Kidney (tissue), 13 donors: ENCODE measurements at regions not wholly inside any gene's neighbourhood (a gene's known extent, or its start where the extent isn't known, plus 50 kb on each side); places are given as distances from the start of the nearest gene placed in this dataset.

ENCODE experiments used
- DNase-seq, 5 donors: peaks; one replicate each; pipeline ENCODE4 v3.0.0-alpha.2; 2013 to 2020
- FAIRE-seq: peaks from 2 replicates; lab custom pipeline; 2012; peaks lifted over from hg19 to GRCh38; lab: Jason Lieb, UNC
- H3K27ac ChIP-seq, 2 donors: one replicate each; pipeline ENCODE4 v1.7.0; 2013; ENCODE audit warnings: low read depth in 2 of 2, low read length in 2 of 2, inconsistent platforms in 1 of 2
- H3K27me3 ChIP-seq: one replicate; pipeline ENCODE4 v1.7.1; 2013; ENCODE audit warnings: low read length, inconsistent platforms; ENCODE audit not compliant: control insufficient read depth, insufficient read depth
- H3K36me3 ChIP-seq, 3 donors: one replicate each; pipeline versions ENCODE4 v1.7.0 to v1.7.1; 2013; ENCODE audit warnings: low read length in 3 of 3, control low read depth in 1 of 3, inconsistent platforms in 1 of 3; ENCODE audit not compliant: insufficient read depth in 3 of 3, control insufficient read depth in 2 of 3
- H3K4me1 ChIP-seq, 3 donors: one replicate each; pipeline versions ENCODE4 v1.7.0 to v1.7.1; 2013; ENCODE audit warnings: low read length in 3 of 3, inconsistent platforms in 1 of 3, low read depth in 1 of 3; ENCODE audit not compliant: control insufficient read depth in 2 of 3, insufficient read depth in 2 of 3
- H3K4me3 ChIP-seq, 3 donors: one replicate each; pipeline versions ENCODE4 v1.7.0 to v1.8.1; 2013; ENCODE audit warnings: low read length in 3 of 3, control low read depth in 1 of 3, inconsistent platforms in 1 of 3
- H3K9ac ChIP-seq, 3 donors: one replicate each; pipeline versions ENCODE4 v1.7.0 to v1.7.1; 2013; ENCODE audit warnings: low read length in 3 of 3, control low read depth in 1 of 3, inconsistent platforms in 1 of 3
- H3K9me3 ChIP-seq, 3 donors: one replicate each; pipeline versions ENCODE4 v1.7.0 to v1.7.1; 2013; ENCODE audit warnings: low read length in 3 of 3, control low read depth in 1 of 3, inconsistent platforms in 1 of 3; ENCODE audit not compliant: control insufficient read depth in 2 of 3, insufficient read depth in 1 of 3
- intact Hi-C: fragments of 100-400 bp; cut with DNase I; formaldehyde crosslinking; loops from one replicate; pipeline ENCODE4 v1.11.1; 2022
- TF ChIP-seq, protein P1 (sequence below): IDR thresholded peaks from 3 replicates; pipeline ENCODE4 v1.5.1; 2012; ENCODE audit warnings: mild to moderate bottlenecking, moderate library complexity, borderline replicate concordance; ENCODE audit not compliant: insufficient read depth; ENCODE audit errors: extremely low read depth
- donor health status: control.
- donor health status: control.
- donor health status: control.
- donor health status: control.
- donor health status: control.
- donor health status: DM: yes; HTN: yes; CAD: no.
- donor health status: Normal renal cell carcinoma (clear cell type).

GRCh38 chr1:36579039-36579438, 96.3 kb upstream of the CSF3R start:
- no peak for FAIRE-seq
- Histone ChIP-seq H3K4me3 (no peak overlapping the region), H3K9ac (no peak overlapping the region), H3K27ac (no peak overlapping the region), H3K9me3 (no peaks in the 10 kb centered on the region), H3K27me3 (no peaks in the 10 kb centered on the region), H3K4me1 (no peaks in the 10 kb centered on the region), H3K36me3 (no peaks in the 10 kb centered on the region)
- peak in 2 of 5 donors; percentile 15 to 22 for DNase-seq
- TF ChIP-seq, protein P1, sequence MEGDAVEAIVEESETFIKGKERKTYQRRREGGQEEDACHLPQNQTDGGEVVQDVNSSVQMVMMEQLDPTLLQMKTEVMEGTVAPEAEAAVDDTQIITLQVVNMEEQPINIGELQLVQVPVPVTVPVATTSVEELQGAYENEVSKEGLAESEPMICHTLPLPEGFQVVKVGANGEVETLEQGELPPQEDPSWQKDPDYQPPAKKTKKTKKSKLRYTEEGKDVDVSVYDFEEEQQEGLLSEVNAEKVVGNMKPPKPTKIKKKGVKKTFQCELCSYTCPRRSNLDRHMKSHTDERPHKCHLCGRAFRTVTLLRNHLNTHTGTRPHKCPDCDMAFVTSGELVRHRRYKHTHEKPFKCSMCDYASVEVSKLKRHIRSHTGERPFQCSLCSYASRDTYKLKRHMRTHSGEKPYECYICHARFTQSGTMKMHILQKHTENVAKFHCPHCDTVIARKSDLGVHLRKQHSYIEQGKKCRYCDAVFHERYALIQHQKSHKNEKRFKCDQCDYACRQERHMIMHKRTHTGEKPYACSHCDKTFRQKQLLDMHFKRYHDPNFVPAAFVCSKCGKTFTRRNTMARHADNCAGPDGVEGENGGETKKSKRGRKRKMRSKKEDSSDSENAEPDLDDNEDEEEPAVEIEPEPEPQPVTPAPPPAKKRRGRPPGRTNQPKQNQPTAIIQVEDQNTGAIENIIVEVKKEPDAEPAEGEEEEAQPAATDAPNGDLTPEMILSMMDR, result no peak
- intact Hi-C loops, result no loop called here

DNA sequence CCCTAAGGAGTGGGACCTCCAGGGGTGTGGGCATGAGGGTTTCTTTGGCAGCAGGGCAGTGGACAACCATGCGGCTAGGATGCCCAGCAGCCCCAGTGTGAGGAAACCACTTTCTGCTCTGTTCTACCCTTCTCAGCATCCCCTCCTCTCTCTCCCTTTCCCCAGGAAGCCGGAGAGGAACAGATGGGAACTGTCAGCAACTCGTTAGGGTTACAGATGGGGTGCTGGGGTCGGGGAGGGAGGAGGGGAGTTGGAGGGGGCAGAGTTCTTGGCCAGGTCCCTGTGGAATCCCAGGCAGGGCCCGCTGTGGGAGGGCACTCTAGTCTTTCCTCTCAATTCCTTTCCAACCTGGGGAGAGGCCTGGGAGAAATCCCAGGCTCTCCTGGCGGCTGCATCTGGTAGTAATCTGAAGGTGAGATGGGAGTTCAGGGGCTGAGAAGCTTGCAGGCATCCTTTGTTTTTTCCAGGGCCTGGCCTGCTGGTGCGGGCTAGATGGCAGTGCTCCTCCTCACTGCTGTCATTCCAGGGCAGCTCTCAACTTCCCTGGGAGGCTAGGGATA, 93.9 kb upstream of the CSF3R start:
- no peaks in the 10 kb centered on the region for H3K4me1 ChIP-seq
- FAIRE-seq (no peak), DNase-seq (no peak)
- H3K27me3 ChIP-seq, result no peaks in the 10 kb centered on the region
- no peaks in the 10 kb centered on the region for H3K36me3 ChIP-seq
- no peak overlapping the region for H3K9ac ChIP-seq
- H3K4me3 ChIP-seq, result no peak overlapping the region
- H3K27ac ChIP-seq, result no peak overlapping the region
- no peaks in the 10 kb centered on the region for H3K9me3 ChIP-seq
- intact Hi-C loops, result no loop called here
- TF ChIP-seq, protein P1, result no peak

GRCh38 chr1:36576118-36576517, 93.4 kb upstream of the CSF3R start:
- DNase-seq, result peak in 4 of 5 donors; percentile 73 to 79 (median 77)
- intact Hi-C loops, result no loop called here
- no peaks in the 10 kb centered on the region for H3K27me3 ChIP-seq
- H3K36me3 ChIP-seq, result no peaks in the 10 kb centered on the region
- TF ChIP-seq, protein P1, result peak; percentile 78
- no peak overlapping the region for H3K9ac ChIP-seq
- H3K4me3 ChIP-seq, result no peak overlapping the region
- no peaks in the 10 kb centered on the region for H3K9me3 ChIP-seq
- no peaks in the 10 kb centered on the region for H3K4me1 ChIP-seq
- FAIRE-seq, result no peak
- no peak overlapping the region for H3K27ac ChIP-seq

DNA sequence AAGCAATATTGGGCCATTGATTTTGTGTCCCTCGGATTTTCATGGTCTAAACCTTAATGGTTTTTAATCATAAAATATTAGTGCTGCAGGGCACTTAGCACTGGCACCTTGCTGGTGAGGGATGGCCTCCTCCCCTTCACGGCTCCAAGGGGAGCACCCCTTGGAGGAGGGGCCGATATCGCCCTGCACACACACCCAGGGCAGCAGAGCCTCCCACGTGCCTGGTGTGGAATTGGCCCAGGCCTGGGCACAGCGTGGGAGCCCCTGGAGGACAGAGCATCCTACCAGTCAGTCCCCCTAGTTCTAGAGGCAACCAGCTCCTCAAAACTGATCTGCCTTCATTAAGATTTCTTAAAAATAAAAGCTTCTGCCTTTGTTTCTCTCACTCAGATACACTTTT, 90.7 kb upstream of the CSF3R start:
- no peak for FAIRE-seq
- Histone ChIP-seq H3K9me3 (no peaks in the 10 kb centered on the region), H3K4me3 (no peak overlapping the region), H3K9ac (no peak overlapping the region), H3K36me3 (no peaks in the 10 kb centered on the region), H3K4me1 (no peaks in the 10 kb centered on the region), H3K27ac (no peak overlapping the region), H3K27me3 (no peaks in the 10 kb centered on the region)
- no peak for DNase-seq
- intact Hi-C loops, result no loop called here
- TF ChIP-seq, protein P1, result no peak
